K562 (cell line): ENCODE measurements at regions not wholly inside any gene's neighbourhood (a gene's known extent, or its start where the extent isn't known, plus 50 kb on each side); places are given as distances from the start of the nearest gene placed in this dataset.

Experiments used
- ATAC-seq: fragments of 200-7000 bp; cut with Tn5 transposase; 3 replicates; pipeline ENCODE4 v1.9.1; 2020; ENCODE audit warnings: moderate library complexity
- BruUV-seq: library from RNA; stranded (reverse); fragments of 400-500 nt; replicated peaks from 2 replicates; lab custom pipeline; 2021; lab: Mats Ljungman, UMichigan
- CTCF ChIA-PET: fragments of 300-600 bp; formaldehyde crosslinking; extraction: SDS; loops from one replicate; lab custom pipeline; 2021; ENCODE audit warnings: low intra/inter-chr PET ratio; lab: Yijun Ruan, JAX
- POLR2A ChIA-PET: fragments of 300-600, 350-650 bp; sonication (Branson Sonifier 250); formaldehyde crosslinking; extraction: SDS; loops from one replicate; lab custom pipeline; 2021; ENCODE audit warnings: antibody characterized with exemption, inconsistent platforms; lab: Yijun Ruan, JAX
- DNase-seq, 4 experiments: peaks; one replicate each; pipeline versions ENCODE4 v3.0.0 to v3.0.0-alpha.2; 2011 to 2018; ENCODE audit warnings: low spot score in 3 of 4, mixed read lengths in 3 of 4; ENCODE audit errors: extremely low read depth in 1 of 4
- FAIRE-seq: peaks from 2 replicates; lab custom pipeline; 2011; peaks lifted over from hg19 to GRCh38; lab: Jason Lieb, UNC
- H2AFZ ChIP-seq: 2 replicates; pipeline ENCODE4 v1.6.0; 2011; ENCODE audit warnings: low read depth, low read length, control low read depth, inconsistent platforms
- H3K27ac ChIP-seq: fragments of 200-600 bp; 3 replicates; pipeline ENCODE4 v1.8.0; 2011; ENCODE audit warnings: low read depth, mild to moderate bottlenecking, control low read depth, inconsistent platforms, low read length, moderate library complexity, mixed read lengths; ENCODE audit errors: extremely low read depth
- H3K27me3 ChIP-seq, 2 experiments: fragments of 300-600 bp in 1 of 2; 2 replicates in 1 of 2; 3 replicates in 1 of 2; pipeline versions ENCODE4 v1.6.0 to v1.8.0; 2011; ENCODE audit warnings: inconsistent platforms in 2 of 2, low read length in 2 of 2, mild to moderate bottlenecking in 1 of 2, mixed read lengths in 1 of 2, moderate library complexity in 1 of 2; ENCODE audit not compliant: control insufficient read depth in 2 of 2, insufficient read depth in 2 of 2
- H3K36me3 ChIP-seq: fragments of 300-600 bp; 3 replicates; pipeline ENCODE4 v1.8.0; 2011; ENCODE audit warnings: mild to moderate bottlenecking, low read length, inconsistent platforms; ENCODE audit not compliant: control insufficient read depth, insufficient read depth
- H3K4me1 ChIP-seq, 2 experiments: fragments of 200-600 bp in 1 of 2; replicated peaks in 1 of 2; 2 replicates in 1 of 2; 3 replicates in 1 of 2; pipeline versions ENCODE4 v1.5.1 to v1.8.0; 2011; ENCODE audit warnings: inconsistent platforms in 2 of 2, low read length in 2 of 2, mild to moderate bottlenecking in 1 of 2, mixed read lengths in 1 of 2, moderate library complexity in 1 of 2; ENCODE audit not compliant: control insufficient read depth in 2 of 2, insufficient read depth in 2 of 2
- H3K4me2 ChIP-seq: 2 replicates; pipeline ENCODE4 v1.6.1; 2011; ENCODE audit warnings: low read length, control low read depth, inconsistent platforms, mixed read lengths; ENCODE audit not compliant: insufficient read depth
- H3K4me3 ChIP-seq: fragments of 200-600 bp; sonication (generic), shearing (Covaris generic); 2 replicates; pipeline ENCODE4 v1.5.1; 2016; ENCODE audit warnings: control low read depth, inconsistent platforms
- H3K79me2 ChIP-seq: fragments of 200-600 bp; 3 replicates; pipeline ENCODE4 v1.8.0; 2011; ENCODE audit warnings: low read length, inconsistent platforms; ENCODE audit not compliant: control insufficient read depth, insufficient read depth
- H3K9ac ChIP-seq, 2 experiments: 2 replicates each; pipeline versions ENCODE4 v1.6.0 to v1.6.1; 2011; ENCODE audit warnings: low read depth in 2 of 2, low read length in 2 of 2, control low read depth in 1 of 2, inconsistent platforms in 1 of 2, mild to moderate bottlenecking in 1 of 2, mixed read lengths in 1 of 2; ENCODE audit not compliant: insufficient read depth in 1 of 2
- H3K9me1 ChIP-seq: one replicate; pipeline ENCODE4 v1.6.0; 2011; ENCODE audit warnings: inconsistent platforms, mild to moderate bottlenecking, low read length, moderate library complexity; ENCODE audit not compliant: control insufficient read depth, insufficient read depth
- H3K9me3 ChIP-seq: replicated peaks from 2 replicates; pipeline ENCODE4 v1.5.1; 2011; ENCODE audit warnings: low read depth, low read length, inconsistent platforms; ENCODE audit not compliant: control insufficient read depth, insufficient read depth
- H4K20me1 ChIP-seq: replicated peaks from 2 replicates; pipeline ENCODE4 v1.6.1; 2011; ENCODE audit warnings: low read length, inconsistent platforms, mixed read lengths; ENCODE audit not compliant: control insufficient read depth, insufficient read depth
- MCM3 ChIP-seq: fragments of 450-650 bp; IDR thresholded peaks from 2 replicates; pipeline ENCODE4 v1.6.1; 2016
- NRF1 ChIP-seq, 2 experiments: fragments of 450-650 bp; IDR thresholded peaks in 1 of 2; conservative IDR thresholded peaks in 1 of 2; 2 replicates each; pipeline ENCODE4 v1.6.1; 2014; ENCODE audit warnings: mild to moderate bottlenecking in 2 of 2
- THAP12 ChIP-seq: fragments of 250-450 bp; sonication (Bioruptor Pico); IDR thresholded peaks from 2 replicates; pipeline ENCODE4 v1.9.0; 2021; ENCODE audit warnings: mild to moderate bottlenecking, inconsistent platforms
- TSC22D4 ChIP-seq: fragments of 450-650 bp; IDR thresholded peaks from 2 replicates; pipeline ENCODE4 v1.6.1; 2016; ENCODE audit warnings: missing genetic modification characterization, missing biosample characterization, control low read depth
- YY1 ChIP-seq, 3 experiments: IDR thresholded peaks; 2 replicates each; pipeline ENCODE4 v1.6.1; 2011; ENCODE audit warnings: low read length in 2 of 3, mild to moderate bottlenecking in 2 of 3, moderate library complexity in 2 of 3, borderline replicate concordance in 1 of 3, control low read depth in 1 of 3, low read depth in 1 of 3; ENCODE audit not compliant: insufficient read depth in 3 of 3, insufficient replicate concordance in 2 of 3, control insufficient read depth in 1 of 3, insufficient read length in 1 of 3; ENCODE audit errors: extremely low read depth in 1 of 3
- ZBTB1 ChIP-seq: sonication (generic); formaldehyde crosslinking; IDR thresholded peaks from 2 replicates; pipeline ENCODE4 v1.8.1; 2023; ENCODE audit warnings: missing genetic modification reagents, low read depth, mild to moderate bottlenecking, borderline replicate concordance
- ZBTB26 ChIP-seq: fragments of 450-650 bp; formaldehyde crosslinking; IDR thresholded peaks from 2 replicates; pipeline ENCODE4 v1.4.0; 2022; ENCODE audit warnings: missing genetic modification characterization
- ZNF184 ChIP-seq: sonication (generic); formaldehyde crosslinking; IDR thresholded peaks from 2 replicates; pipeline ENCODE4 v1.5.0; 2020; ENCODE audit warnings: missing genetic modification reagents
- WGBS: fragments of 100-300 bp; shearing (Covaris generic); methylation state at CpG from one replicate; pipeline ENCODE4 v1.1.6; 2016; ENCODE audit warnings: low coverage, mixed read lengths; ENCODE audit not compliant: insufficient coverage; ENCODE audit errors: missing lambda C conversion rate; 5-methylcytosine and 5-hydroxymethylcytosine counted together
- in situ Hi-C: fragments of 300-500 bp; cut with MboI; formaldehyde crosslinking; loops from 4 replicates; pipeline ENCODE4 v1.15.0; 2018; ENCODE audit warnings: inconsistent platforms, mixed read lengths
- intact Hi-C: fragments of 100-400 bp; cut with micrococcal nuclease; formaldehyde crosslinking; loops from 2 replicates; pipeline ENCODE4 v1.14.2; 2022

- Histone ChIP-seq H3K27me3 (no peaks in the 10 kb centered on the region), H3K9me3 (no peaks in the 10 kb centered on the region), H2AFZ (no peak overlapping the region), H3K79me2 (no peaks in the 10 kb centered on the region), H3K36me3 (no peaks in the 10 kb centered on the region), H3K4me1 (no peaks in the 10 kb centered on the region), H3K9me1 (no peaks in the 10 kb centered on the region), H3K27ac (no peak overlapping the region), H3K4me2 (no peak overlapping the region), H3K4me3 (no peak overlapping the region), H3K9ac (no peak overlapping the region), H4K20me1 (no peaks in the 10 kb centered on the region)
- FAIRE-seq, result no peak
- WGBS, result 1% methylated on average over 5 of the region's 5 CpGs
- TF ChIP-seq THAP12 (CRISPR knock-in tag) (no peak), TSC22D4 (no peak), ZNF184 (CRISPR knock-in tag) (no peak), ZBTB1 (CRISPR knock-in tag) (no peak), ZBTB26 (no peak), NRF1 (conservative IDR thresholded peaks at IDR 0.05 in 1 of 2, IDR thresholded peaks at IDR 0.05 in 1 of 2) (no peak), YY1 (IDR thresholded peaks at IDR 0.05; ENCODE audit: borderline replicate concordance in 1 of 3, control insufficient read depth in 1 of 3, extremely low read depth in 1 of 3, insufficient read depth in 3 of 3, insufficient read length in 1 of 3, insufficient replicate concordance in 2 of 3, low read depth in 1 of 3, low read length in 2 of 3) (no peak), MCM3 (no peak)
- POLR2A ChIA-PET, result interaction anchor here (0.6 kb wide), 1 partner anchor 95 kb away, joined by 3 read pairs; no protein-coding TSS in a partner anchor
- no TSS peak for BruUV-seq
- DNase-seq, result no peak
- intact Hi-C loops (loop anchor here (1.0 kb wide), 1 partner anchor 12 kb away; no protein-coding TSS in a partner anchor), in situ Hi-C loops (no loop called here)
- no peak for ATAC-seq
- CTCF ChIA-PET, result no interaction called here
These were observed 239.9 kb downstream of the MTX2 start for GRCh38 chr2:176508984-176509740.
